HCT116 (cell line): ENCODE measurements at regions not wholly inside any gene's neighbourhood (a gene's known extent, or its start where the extent isn't known, plus 50 kb on each side); places are given as distances from the start of the nearest gene placed in this dataset.

Source experiments
- ATAC-seq: fragments of 200-7000 bp; cut with Tn5 transposase; 2 replicates; pipeline ENCODE4 v1.9.1; 2020; ENCODE audit warnings: mild to moderate bottlenecking, moderate library complexity
- BruUV-seq: library from RNA; stranded (reverse); fragments of 400-500 nt; replicated peaks from 2 replicates; lab custom pipeline; 2021; lab: Mats Ljungman, UMichigan
- CTCF ChIA-PET: fragments of 300-600 bp; sonication (Branson Sonifier 250); formaldehyde crosslinking; loops from one replicate; lab custom pipeline; 2021; ENCODE audit warnings: antibody characterized with exemption; lab: Charles Lee
- POLR2A ChIA-PET: fragments of 300-600, 350-600 bp; sonication (Branson Sonifier 250); formaldehyde crosslinking; loops from one replicate; lab custom pipeline; 2021; ENCODE audit warnings: antibody characterized with exemption; lab: Charles Lee
- RAD21 ChIA-PET, 2 experiments: fragments of 300-600 bp; sonication (Branson Sonifier 250); formaldehyde crosslinking; loops; one replicate each; lab custom pipeline; 2023; ENCODE audit warnings: low total read pairs in 2 of 2; ENCODE audit not compliant: uncharacterized antibody in 2 of 2, unreplicated experiment in 2 of 2, low non-redundant PET in 1 of 2; lab: Charles Lee
- DNase-seq: peaks from one replicate; pipeline ENCODE4 v3.0.0-alpha.2; 2010; ENCODE audit warnings: low read depth, low spot score
- H2AFZ ChIP-seq: fragments of 200-600 bp; shearing (Covaris generic), sonication (generic); 2 replicates; pipeline ENCODE4 v1.6.1; 2017; ENCODE audit warnings: low read depth, mixed run types, mixed read lengths, antibody characterized with exemption, low read length; ENCODE audit not compliant: poor library complexity, severe bottlenecking
- H3K27ac ChIP-seq: 2 replicates; pipeline ENCODE4 v1.5.1; 2012; ENCODE audit warnings: low read depth, low read length
- H3K27me3 ChIP-seq: fragments of 200-600 bp; sonication (generic); 2 replicates; pipeline ENCODE4 v1.6.1; 2016; ENCODE audit warnings: mixed run types, low read length, mixed read lengths; ENCODE audit not compliant: insufficient read depth
- H3K36me3 ChIP-seq, 2 experiments: fragments of 200-500 bp in 1 of 2; fragments of 200-600 bp in 1 of 2; sonication (Bioruptor generic) in 1 of 2; sonication (generic) in 1 of 2; 2 replicates each; pipeline versions ENCODE4 v1.5.1 to v1.6.1; 2014 to 2016; ENCODE audit warnings: low read length in 2 of 2, inconsistent platforms in 1 of 2, mixed read lengths in 1 of 2, mixed run types in 1 of 2; ENCODE audit not compliant: insufficient read depth in 2 of 2, control insufficient read depth in 1 of 2
- H3K4me1 ChIP-seq, 2 experiments: fragments of 200-600 bp in 1 of 2; sonication (generic) in 1 of 2; 2 replicates each; pipeline versions ENCODE4 v1.5.1 to v1.6.1; 2012 to 2017; ENCODE audit warnings: low read length in 2 of 2, inconsistent platforms in 1 of 2, mild to moderate bottlenecking in 1 of 2, mixed read lengths in 1 of 2, mixed run types in 1 of 2, moderate library complexity in 1 of 2; ENCODE audit not compliant: insufficient read depth in 2 of 2, control insufficient read depth in 1 of 2
- H3K4me2 ChIP-seq: fragments of 200-600 bp; sonication (generic); 2 replicates; pipeline ENCODE4 v1.6.1; 2017; ENCODE audit warnings: mixed run types, low read length, mixed read lengths
- H3K4me3 ChIP-seq, 2 experiments: fragments of 200-600 bp in 1 of 2; sonication (generic) in 1 of 2; replicated peaks in 1 of 2; 2 replicates each; pipeline ENCODE4 v1.5.1; 2011 to 2016; ENCODE audit warnings: low read length in 2 of 2, control low read depth in 1 of 2, low read depth in 1 of 2, mild to moderate bottlenecking in 1 of 2, mixed read lengths in 1 of 2, mixed run types in 1 of 2
- H3K79me2 ChIP-seq: fragments of 200-600 bp; sonication (generic); 2 replicates; pipeline ENCODE4 v1.6.1; 2017; ENCODE audit warnings: mild to moderate bottlenecking, mixed run types, low read length, moderate library complexity, mixed read lengths; ENCODE audit not compliant: insufficient read depth
- H3K9ac ChIP-seq: fragments of 200-600 bp; sonication (generic); 2 replicates; pipeline ENCODE4 v1.6.1; 2016; ENCODE audit warnings: low read length, mixed read lengths
- H3K9me2 ChIP-seq: fragments of 200-600 bp; sonication (generic), shearing (Covaris generic); 2 replicates; pipeline ENCODE4 v1.6.1; 2017; ENCODE audit warnings: mixed run types, mild to moderate bottlenecking, moderate library complexity; ENCODE audit not compliant: insufficient read depth
- H3K9me3 ChIP-seq, 2 experiments: fragments of 200-500 bp in 1 of 2; fragments of 200-600 bp in 1 of 2; sonication (Bioruptor generic) in 1 of 2; sonication (generic) in 1 of 2; 2 replicates each; pipeline ENCODE4 v1.6.1; 2014 to 2017; ENCODE audit warnings: low read length in 2 of 2, mixed read lengths in 2 of 2, inconsistent platforms in 1 of 2, low read depth in 1 of 2, mild to moderate bottlenecking in 1 of 2, mixed run types in 1 of 2, moderate library complexity in 1 of 2; ENCODE audit not compliant: control insufficient read depth in 1 of 2, insufficient read depth in 1 of 2
- H4K20me1 ChIP-seq: fragments of 200-600 bp; sonication (generic), shearing (Covaris generic); 2 replicates; pipeline ENCODE4 v1.6.1; 2017; ENCODE audit warnings: mixed run types, mild to moderate bottlenecking, moderate library complexity; ENCODE audit not compliant: insufficient read depth
- ATF3 ChIP-seq: IDR thresholded peaks from 2 replicates; pipeline ENCODE4 v1.6.1; 2012
- CBX3 ChIP-seq: IDR thresholded peaks from 2 replicates; pipeline ENCODE4 v1.6.1; 2012; ENCODE audit warnings: low read depth
- CTCF ChIP-seq, 3 experiments: fragments of 200-600 bp in 1 of 3; sonication (generic) in 1 of 3; IDR thresholded peaks in 2 of 3; conservative IDR thresholded peaks in 1 of 3; 2 replicates each; pipeline ENCODE4 v1.5.1; 2012 to 2017; ENCODE audit warnings: low read depth in 2 of 3, low read length in 2 of 3, antibody characterized with exemption in 1 of 3, borderline replicate concordance in 1 of 3, control low read depth in 1 of 3, mild to moderate bottlenecking in 1 of 3, mixed read lengths in 1 of 3, mixed run types in 1 of 3, moderate library complexity in 1 of 3; ENCODE audit not compliant: insufficient read depth in 1 of 3
- ELF1 ChIP-seq: IDR thresholded peaks from 2 replicates; pipeline ENCODE4 v1.6.1; 2012; ENCODE audit warnings: low read depth, borderline replicate concordance
- EZH2 ChIP-seq: fragments of 200-600 bp; sonication (generic); IDR thresholded peaks from 2 replicates; pipeline ENCODE4 v1.6.1; 2017; ENCODE audit warnings: antibody characterized with exemption, mixed run types
- EZH2phosphoT487 ChIP-seq: fragments of 200-600 bp; IDR thresholded peaks from 2 replicates; pipeline ENCODE4 v1.6.1; 2018; ENCODE audit warnings: antibody characterized with exemption, borderline replicate concordance
- FOSL1 ChIP-seq: IDR thresholded peaks from 2 replicates; pipeline ENCODE4 v1.6.1; 2012; ENCODE audit warnings: low read depth
- MAX ChIP-seq: IDR thresholded peaks from 2 replicates; pipeline ENCODE4 v1.6.1; 2012
- POLR2A ChIP-seq: IDR thresholded peaks from 2 replicates; pipeline ENCODE4 v1.7.0; 2011; ENCODE audit warnings: borderline replicate concordance; ENCODE audit not compliant: insufficient read depth, insufficient read length; ENCODE audit errors: extremely low read depth
- POLR2AphosphoS5 ChIP-seq: IDR thresholded peaks from 2 replicates; pipeline ENCODE4 v1.6.1; 2011; ENCODE audit warnings: mild to moderate bottlenecking, low read depth, low read length, moderate library complexity
- RAD21 ChIP-seq: IDR thresholded peaks from 2 replicates; pipeline ENCODE4 v1.6.1; 2012; ENCODE audit warnings: low read depth, mild to moderate bottlenecking
- SIN3A ChIP-seq: IDR thresholded peaks from 2 replicates; pipeline ENCODE4 v1.6.1; 2012; ENCODE audit warnings: low read depth
- SP1 ChIP-seq: IDR thresholded peaks from 2 replicates; pipeline ENCODE4 v1.6.1; 2012; ENCODE audit warnings: low read depth
- SRF ChIP-seq: IDR thresholded peaks from 2 replicates; pipeline ENCODE4 v1.6.1; 2012; ENCODE audit warnings: low read depth
- TCF7L2 ChIP-seq: IDR thresholded peaks from 2 replicates; pipeline ENCODE4 v1.7.0; 2011; ENCODE audit warnings: borderline replicate concordance, inconsistent platforms; ENCODE audit not compliant: insufficient read depth, insufficient read length; ENCODE audit errors: extremely low read depth
- YY1 ChIP-seq: IDR thresholded peaks from 2 replicates; pipeline ENCODE4 v1.6.1; 2011; ENCODE audit warnings: low read length, low read depth, moderate library complexity, mild to moderate bottlenecking; ENCODE audit not compliant: insufficient replicate concordance; ENCODE audit errors: extremely low read depth
- ZFX ChIP-seq: fragments of 450-650 bp; IDR thresholded peaks from 2 replicates; pipeline ENCODE4 v1.6.1; 2017
- ZNF274 ChIP-seq: fragments of 200-500 bp; sonication (Bioruptor generic); IDR thresholded peaks from 2 replicates; pipeline ENCODE4 v1.6.1; 2014; ENCODE audit warnings: mild to moderate bottlenecking, low read depth, low read length, inconsistent platforms
- intact Hi-C: fragments of 100-400 bp; cut with micrococcal nuclease; formaldehyde crosslinking; loops from 2 replicates; pipeline ENCODE4 v1.10.0; 2022
- TF ChIP-seq, protein P1 (sequence below): IDR thresholded peaks from 2 replicates; pipeline ENCODE4 v1.6.1; 2011; ENCODE audit warnings: mild to moderate bottlenecking, low read length, moderate library complexity; ENCODE audit not compliant: insufficient replicate concordance; ENCODE audit errors: extremely low read depth

- no peak overlapping the region for H3K4me2 ChIP-seq
- no peaks in the 10 kb centered on the region for H3K36me3 ChIP-seq
- ChIA-PET RAD21 (no interaction called here), CTCF (no interaction called here), POLR2A (no interaction called here)
- H3K9me2 ChIP-seq, result no peaks in the 10 kb centered on the region
- no peak overlapping the region for H3K4me3 ChIP-seq
- intact Hi-C loops, result no loop called here
- H3K79me2 ChIP-seq, result no peaks in the 10 kb centered on the region
- TF ChIP-seq POLR2A (no peak), TCF7L2 (no peak), ELF1 (no peak), SIN3A (no peak), CTCF (IDR thresholded peaks at IDR 0.05 in 2 of 3, conservative IDR thresholded peaks at IDR 0.05 in 1 of 3; ENCODE audit: borderline replicate concordance in 1 of 3, insufficient read depth in 1 of 3, low read depth in 2 of 3, low read length in 2 of 3) (no peak), SRF (no peak), POLR2AphosphoS5 (no peak), SP1 (no peak), FOSL1 (no peak), ZFX (no peak), MAX (no peak), ZNF274 (no peak), CBX3 (no peak), EZH2phosphoT487 (no peak), ATF3 (no peak), RAD21 (no peak), YY1 (no peak), EZH2 (no peak)
- TF ChIP-seq, protein P1, sequence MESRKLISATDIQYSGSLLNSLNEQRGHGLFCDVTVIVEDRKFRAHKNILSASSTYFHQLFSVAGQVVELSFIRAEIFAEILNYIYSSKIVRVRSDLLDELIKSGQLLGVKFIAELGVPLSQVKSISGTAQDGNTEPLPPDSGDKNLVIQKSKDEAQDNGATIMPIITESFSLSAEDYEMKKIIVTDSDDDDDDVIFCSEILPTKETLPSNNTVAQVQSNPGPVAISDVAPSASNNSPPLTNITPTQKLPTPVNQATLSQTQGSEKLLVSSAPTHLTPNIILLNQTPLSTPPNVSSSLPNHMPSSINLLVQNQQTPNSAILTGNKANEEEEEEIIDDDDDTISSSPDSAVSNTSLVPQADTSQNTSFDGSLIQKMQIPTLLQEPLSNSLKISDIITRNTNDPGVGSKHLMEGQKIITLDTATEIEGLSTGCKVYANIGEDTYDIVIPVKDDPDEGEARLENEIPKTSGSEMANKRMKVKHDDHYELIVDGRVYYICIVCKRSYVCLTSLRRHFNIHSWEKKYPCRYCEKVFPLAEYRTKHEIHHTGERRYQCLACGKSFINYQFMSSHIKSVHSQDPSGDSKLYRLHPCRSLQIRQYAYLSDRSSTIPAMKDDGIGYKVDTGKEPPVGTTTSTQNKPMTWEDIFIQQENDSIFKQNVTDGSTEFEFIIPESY, result no peak
- H3K27me3 ChIP-seq, result no peaks in the 10 kb centered on the region
- ATAC-seq, result no peak
- no TSS peak for BruUV-seq
- DNase-seq, result no peak
- H2AFZ ChIP-seq, result no peak overlapping the region
- no peaks in the 10 kb centered on the region for H4K20me1 ChIP-seq
- H3K27ac ChIP-seq, result no peak overlapping the region
- no peaks in the 10 kb centered on the region for H3K4me1 ChIP-seq
- H3K9me3 ChIP-seq, result peaks cover 0 to 19% of the 10 kb centered on the region in 2 experiments; a peak in 2 of 4 replicates
- no peak overlapping the region for H3K9ac ChIP-seq
Observed at GRCh38 chr5:28917631-28918030, 1879.2 kb upstream of the CDH9 start.
